ENCODE measurements at regions not wholly inside any gene's neighbourhood (a gene's known extent, or its start where the extent isn't known, plus 50 kb on each side); places are given as distances from the start of the nearest gene placed in this dataset.

- Histone ChIP-seq H3K4me3 (ENCODE audit: insufficient read depth, low read depth, low read length) (no peak overlapping the region), H3K4me1 (ENCODE audit: insufficient read depth, low read length) (peaks cover 13% of the 10 kb centered on the region), H2AFZ (ENCODE audit: low read depth, low read length) (no peak overlapping the region), H3K27me3 (ENCODE audit: insufficient read depth, low read length) (no peaks in the 10 kb centered on the region), H3K79me2 (ENCODE audit: insufficient read depth, low read length) (peaks cover 23% of the 10 kb centered on the region), H3K4me2 (ENCODE audit: low read length) (no peak overlapping the region), H3K36me3 (ENCODE audit: insufficient read depth, low read length) (peaks cover 13% of the 10 kb centered on the region), H3K9ac (ENCODE audit: low read length) (no peak overlapping the region), H3K9me3 (ENCODE audit: insufficient read depth, low read depth, low read length) (no peaks in the 10 kb centered on the region), H3K27ac (ENCODE audit: low read depth, low read length) (no peak overlapping the region), H4K20me1 (ENCODE audit: insufficient read depth, low read length) (peaks cover 76% of the 10 kb centered on the region)
- no peak overlapping the region for H3K4me3 Mint-ChIP-seq (ENCODE audit: unreplicated experiment)
- DNase-seq (ENCODE audit: low read depth): no peak
- no peak for FAIRE-seq
- H3K36me3 Mint-ChIP-seq (ENCODE audit: low read depth, unreplicated experiment): peaks cover 19% of the 10 kb centered on the region
- H3K27ac Mint-ChIP-seq (ENCODE audit: unreplicated experiment): peak overlapping the region; percentile 18
- peaks cover 9% of the 10 kb centered on the region for H3K9me3 Mint-ChIP-seq (ENCODE audit: unreplicated experiment)
- H3K4me1 Mint-ChIP-seq (ENCODE audit: low read depth, unreplicated experiment): peaks cover 19% of the 10 kb centered on the region
- TF ChIP-seq CTCF (IDR thresholded peaks at IDR 0.05; ENCODE audit: insufficient read depth, low read depth, low read length) (no peak), EZH2 (IDR thresholded peaks at IDR 0.05; ENCODE audit: insufficient read depth, low read length) (no peak)
- H3K27me3 Mint-ChIP-seq (ENCODE audit: low read depth, unreplicated experiment): no peaks in the 10 kb centered on the region
Measured at GRCh38 chr14:101008631-101009336, 105.3 kb upstream of the RTL1 start.

- H3K27ac ChIP-seq (ENCODE audit: low read depth, low read length): no peak overlapping the region
- H3K9me3 Mint-ChIP-seq (ENCODE audit: unreplicated experiment): peaks cover 9% of the 10 kb centered on the region
- H3K27me3 Mint-ChIP-seq (ENCODE audit: low read depth, unreplicated experiment): no peaks in the 10 kb centered on the region
- peaks cover 19% of the 10 kb centered on the region for H3K36me3 Mint-ChIP-seq (ENCODE audit: low read depth, unreplicated experiment)
- DNase-seq (ENCODE audit: low read depth) (no peak), FAIRE-seq (no peak)
- peaks cover 17% of the 10 kb centered on the region for H3K79me2 ChIP-seq (ENCODE audit: insufficient read depth, low read length)
- H4K20me1 ChIP-seq (ENCODE audit: insufficient read depth, low read length): peaks cover 69% of the 10 kb centered on the region
- peaks cover 13% of the 10 kb centered on the region for H3K36me3 ChIP-seq (ENCODE audit: insufficient read depth, low read length)
- H3K27me3 ChIP-seq (ENCODE audit: insufficient read depth, low read length): no peaks in the 10 kb centered on the region
- peaks cover 16% of the 10 kb centered on the region for H3K4me1 Mint-ChIP-seq (ENCODE audit: low read depth, unreplicated experiment)
- H3K9ac ChIP-seq (ENCODE audit: low read length): no peak overlapping the region
- no peaks in the 10 kb centered on the region for H3K9me3 ChIP-seq (ENCODE audit: insufficient read depth, low read depth, low read length)
- no peak overlapping the region for H3K4me3 Mint-ChIP-seq (ENCODE audit: unreplicated experiment)
- no peak overlapping the region for H3K4me2 ChIP-seq (ENCODE audit: low read length)
- H3K27ac Mint-ChIP-seq (ENCODE audit: unreplicated experiment): no peak overlapping the region
- TF ChIP-seq CTCF (IDR thresholded peaks at IDR 0.05; ENCODE audit: insufficient read depth, low read depth, low read length) (no peak), EZH2 (IDR thresholded peaks at IDR 0.05; ENCODE audit: insufficient read depth, low read length) (no peak)
- no peak overlapping the region for H2AFZ ChIP-seq (ENCODE audit: low read depth, low read length)
- peaks cover 8% of the 10 kb centered on the region for H3K4me1 ChIP-seq (ENCODE audit: insufficient read depth, low read length)
- H3K4me3 ChIP-seq (ENCODE audit: insufficient read depth, low read depth, low read length): no peak overlapping the region
Measured at GRCh38 chr14:101009531-101009930, 106.0 kb upstream of the RTL1 start.

GRCh38 chr14:101010293-101010692 lies 106.8 kb upstream of the RTL1 start:
- Histone ChIP-seq H2AFZ (ENCODE audit: low read depth, low read length) (no peak overlapping the region), H3K36me3 (ENCODE audit: insufficient read depth, low read length) (peaks cover 13% of the 10 kb centered on the region), H3K4me1 (ENCODE audit: insufficient read depth, low read length) (peaks cover under 1% of the 10 kb centered on the region), H3K9me3 (ENCODE audit: insufficient read depth, low read depth, low read length) (no peaks in the 10 kb centered on the region), H3K27me3 (ENCODE audit: insufficient read depth, low read length) (no peaks in the 10 kb centered on the region), H3K27ac (ENCODE audit: low read depth, low read length) (no peak overlapping the region), H4K20me1 (ENCODE audit: insufficient read depth, low read length) (peaks cover 68% of the 10 kb centered on the region), H3K79me2 (ENCODE audit: insufficient read depth, low read length) (peaks cover 16% of the 10 kb centered on the region), H3K9ac (ENCODE audit: low read length) (no peak overlapping the region), H3K4me3 (ENCODE audit: insufficient read depth, low read depth, low read length) (no peak overlapping the region), H3K4me2 (ENCODE audit: low read length) (no peak overlapping the region)
- H3K36me3 Mint-ChIP-seq (ENCODE audit: low read depth, unreplicated experiment): peaks cover 19% of the 10 kb centered on the region
- H3K27ac Mint-ChIP-seq (ENCODE audit: unreplicated experiment): no peak overlapping the region
- no peak for FAIRE-seq
- H3K9me3 Mint-ChIP-seq (ENCODE audit: unreplicated experiment): peaks cover 9% of the 10 kb centered on the region
- DNase-seq (ENCODE audit: low read depth): no peak
- TF ChIP-seq CTCF (IDR thresholded peaks at IDR 0.05; ENCODE audit: insufficient read depth, low read depth, low read length) (no peak), EZH2 (IDR thresholded peaks at IDR 0.05; ENCODE audit: insufficient read depth, low read length) (no peak)
- H3K27me3 Mint-ChIP-seq (ENCODE audit: low read depth, unreplicated experiment): no peaks in the 10 kb centered on the region
- H3K4me1 Mint-ChIP-seq (ENCODE audit: low read depth, unreplicated experiment): peaks cover 8% of the 10 kb centered on the region
- H3K4me3 Mint-ChIP-seq (ENCODE audit: unreplicated experiment): no peak overlapping the region

All from astrocyte (in vitro differentiated cells and primary cell).